ENCODE measurements at regions not wholly inside any gene's neighbourhood (a gene's known extent, or its start where the extent isn't known, plus 50 kb on each side); places are given as distances from the start of the nearest gene placed in this dataset.

DNA sequence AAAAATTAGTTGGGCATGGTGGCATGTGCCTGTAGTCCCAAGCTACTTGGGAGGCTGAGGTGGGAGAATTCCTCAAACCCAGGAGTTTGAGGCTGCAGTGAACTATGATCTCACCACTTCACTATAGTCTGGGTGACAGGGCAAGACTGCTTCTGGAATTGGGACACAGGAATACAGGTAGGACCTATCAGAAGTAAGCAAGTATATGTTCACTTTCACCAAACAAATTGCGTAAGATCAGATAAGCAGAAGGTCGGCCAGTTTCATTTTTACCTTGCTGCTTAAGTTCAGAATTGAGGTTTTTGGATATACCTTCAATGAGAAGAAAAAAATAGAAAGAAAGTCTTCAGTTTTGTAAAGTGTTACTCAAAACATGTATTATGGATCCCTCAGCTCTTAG, 171.7 kb downstream of the MAT2B start:
- TF ChIP-seq, protein P1, sequence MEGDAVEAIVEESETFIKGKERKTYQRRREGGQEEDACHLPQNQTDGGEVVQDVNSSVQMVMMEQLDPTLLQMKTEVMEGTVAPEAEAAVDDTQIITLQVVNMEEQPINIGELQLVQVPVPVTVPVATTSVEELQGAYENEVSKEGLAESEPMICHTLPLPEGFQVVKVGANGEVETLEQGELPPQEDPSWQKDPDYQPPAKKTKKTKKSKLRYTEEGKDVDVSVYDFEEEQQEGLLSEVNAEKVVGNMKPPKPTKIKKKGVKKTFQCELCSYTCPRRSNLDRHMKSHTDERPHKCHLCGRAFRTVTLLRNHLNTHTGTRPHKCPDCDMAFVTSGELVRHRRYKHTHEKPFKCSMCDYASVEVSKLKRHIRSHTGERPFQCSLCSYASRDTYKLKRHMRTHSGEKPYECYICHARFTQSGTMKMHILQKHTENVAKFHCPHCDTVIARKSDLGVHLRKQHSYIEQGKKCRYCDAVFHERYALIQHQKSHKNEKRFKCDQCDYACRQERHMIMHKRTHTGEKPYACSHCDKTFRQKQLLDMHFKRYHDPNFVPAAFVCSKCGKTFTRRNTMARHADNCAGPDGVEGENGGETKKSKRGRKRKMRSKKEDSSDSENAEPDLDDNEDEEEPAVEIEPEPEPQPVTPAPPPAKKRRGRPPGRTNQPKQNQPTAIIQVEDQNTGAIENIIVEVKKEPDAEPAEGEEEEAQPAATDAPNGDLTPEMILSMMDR (optimal IDR thresholded peaks at IDR 0.05 in 1 of 3, IDR thresholded peaks at IDR 0.05 in 1 of 3, conservative IDR thresholded peaks at IDR 0.05 in 1 of 3; ENCODE audit: extremely low read depth in 1 of 3, insufficient read depth in 2 of 3, low read length in 3 of 3), result no peak
- no peak for TF ChIP-seq EZH2 (IDR thresholded peaks at IDR 0.05; ENCODE audit: low read length)

All from keratinocyte (primary cell).